HepG2 (cell line): ENCODE measurements at regions not wholly inside any gene's neighbourhood (a gene's known extent, or its start where the extent isn't known, plus 50 kb on each side); places are given as distances from the start of the nearest gene placed in this dataset.

Source experiments
- ATM ChIP-seq: fragments of 450-650 bp; IDR thresholded peaks from 2 replicates; pipeline ENCODE4 v1.7.1; 2017; ENCODE audit warnings: mild to moderate bottlenecking, borderline replicate concordance
- FIP1L1 ChIP-seq: fragments of 200-400 bp; formaldehyde crosslinking; IDR thresholded peaks from 2 replicates; pipeline ENCODE4 v1.6.1; 2018; ENCODE audit warnings: low read depth, mild to moderate bottlenecking, low read length, moderate library complexity, borderline replicate concordance; ENCODE audit not compliant: insufficient read depth
- FOXA3 ChIP-seq: IDR thresholded peaks from 2 replicates; pipeline ENCODE4 v1.6.1; 2016; ENCODE audit warnings: missing genetic modification reagents, missing compliant biosample characterization
- HIVEP1 ChIP-seq: sonication (generic); formaldehyde crosslinking; IDR thresholded peaks from 2 replicates; pipeline ENCODE4 v1.4.0; 2020; ENCODE audit warnings: mild to moderate bottlenecking, missing genetic modification reagents
- JARID2 ChIP-seq: sonication (generic); formaldehyde crosslinking; IDR thresholded peaks from 2 replicates; pipeline ENCODE4 v1.8.1; 2023; ENCODE audit warnings: missing genetic modification reagents, inconsistent platforms; ENCODE audit not compliant: insufficient replicate concordance
- KAT7 ChIP-seq: IDR thresholded peaks from 2 replicates; pipeline ENCODE4 v1.6.1; 2018; ENCODE audit warnings: borderline replicate concordance, missing compliant biosample characterization
- KLF12 ChIP-seq: sonication (generic); formaldehyde crosslinking; IDR thresholded peaks from 2 replicates; pipeline ENCODE4 v1.4.0; 2020; ENCODE audit warnings: missing genetic modification reagents, borderline replicate concordance
- MZF1 ChIP-seq: sonication (generic); formaldehyde crosslinking; IDR thresholded peaks from 2 replicates; pipeline ENCODE4 v1.8.1; 2023; ENCODE audit warnings: mild to moderate bottlenecking, missing genetic modification reagents, borderline replicate concordance
- RAD21 ChIP-seq: fragments of 450-650 bp; formaldehyde crosslinking; IDR thresholded peaks from 2 replicates; pipeline ENCODE4 v1.5.0; 2020; ENCODE audit warnings: mild to moderate bottlenecking
- SALL1 ChIP-seq: sonication (generic); formaldehyde crosslinking; IDR thresholded peaks from 2 replicates; pipeline ENCODE4 v1.8.0; 2022; ENCODE audit warnings: mild to moderate bottlenecking, missing genetic modification reagents
- SP4 ChIP-seq: sonication (generic); formaldehyde crosslinking; IDR thresholded peaks from 2 replicates; pipeline ENCODE4 v1.8.1; 2023; ENCODE audit warnings: mild to moderate bottlenecking, missing genetic modification reagents
- ZKSCAN1 ChIP-seq: fragments of 150-350 bp; IDR thresholded peaks from 2 replicates; pipeline ENCODE4 v1.6.1; 2014; ENCODE audit warnings: low read length
- ZKSCAN8 ChIP-seq: IDR thresholded peaks from 2 replicates; pipeline ENCODE4 v1.6.1; 2016; ENCODE audit warnings: borderline replicate concordance, missing genetic modification reagents, missing compliant biosample characterization
- ZNF205 ChIP-seq: IDR thresholded peaks from 2 replicates; pipeline ENCODE4 v1.6.1; 2018; ENCODE audit warnings: missing biosample characterization, missing genetic modification reagents
- ZNF367 ChIP-seq: sonication (generic); formaldehyde crosslinking; IDR thresholded peaks from 2 replicates; pipeline ENCODE4 v1.4.0; 2020; ENCODE audit warnings: missing genetic modification reagents, borderline replicate concordance
- ZNF598 ChIP-seq: sonication (generic); formaldehyde crosslinking; IDR thresholded peaks from 2 replicates; pipeline ENCODE4 v1.5.1; 2020; ENCODE audit warnings: mild to moderate bottlenecking, missing genetic modification reagents, borderline replicate concordance
- ZNF761 ChIP-seq: sonication (generic); formaldehyde crosslinking; conservative IDR thresholded peaks from 2 replicates; pipeline ENCODE4 v1.4.0; 2020; ENCODE audit warnings: mild to moderate bottlenecking, missing genetic modification reagents
- ZNF850 ChIP-seq: sonication (generic); formaldehyde crosslinking; conservative IDR thresholded peaks from 2 replicates; pipeline ENCODE4 v1.9.0; 2021; ENCODE audit warnings: mild to moderate bottlenecking, missing genetic modification reagents
- ZSCAN21 ChIP-seq: sonication (generic); formaldehyde crosslinking; IDR thresholded peaks from 2 replicates; pipeline ENCODE4 v1.8.0; 2022; ENCODE audit warnings: mild to moderate bottlenecking, missing genetic modification reagents, moderate library complexity, borderline replicate concordance
- TF ChIP-seq, protein P1 (sequence below): sonication (generic); formaldehyde crosslinking; conservative IDR thresholded peaks from 2 replicates; pipeline ENCODE4 v1.8.1; 2023; ENCODE audit warnings: missing genetic modification reagents
- TF ChIP-seq, protein P2 (sequence below): sonication (generic); formaldehyde crosslinking; IDR thresholded peaks from 2 replicates; pipeline ENCODE4 v1.5.1; 2020; ENCODE audit warnings: mild to moderate bottlenecking, missing genetic modification reagents
- TF ChIP-seq, protein P3 (sequence below): sonication (generic); formaldehyde crosslinking; conservative IDR thresholded peaks from 2 replicates; pipeline ENCODE4 v1.4.0; 2020; ENCODE audit warnings: missing genetic modification reagents
- TF ChIP-seq, protein P4 (sequence below): sonication (generic); formaldehyde crosslinking; IDR thresholded peaks from 2 replicates; pipeline ENCODE4 v1.8.0; 2022; ENCODE audit warnings: mild to moderate bottlenecking, missing genetic modification reagents; ENCODE audit not compliant: insufficient replicate concordance

DNA sequence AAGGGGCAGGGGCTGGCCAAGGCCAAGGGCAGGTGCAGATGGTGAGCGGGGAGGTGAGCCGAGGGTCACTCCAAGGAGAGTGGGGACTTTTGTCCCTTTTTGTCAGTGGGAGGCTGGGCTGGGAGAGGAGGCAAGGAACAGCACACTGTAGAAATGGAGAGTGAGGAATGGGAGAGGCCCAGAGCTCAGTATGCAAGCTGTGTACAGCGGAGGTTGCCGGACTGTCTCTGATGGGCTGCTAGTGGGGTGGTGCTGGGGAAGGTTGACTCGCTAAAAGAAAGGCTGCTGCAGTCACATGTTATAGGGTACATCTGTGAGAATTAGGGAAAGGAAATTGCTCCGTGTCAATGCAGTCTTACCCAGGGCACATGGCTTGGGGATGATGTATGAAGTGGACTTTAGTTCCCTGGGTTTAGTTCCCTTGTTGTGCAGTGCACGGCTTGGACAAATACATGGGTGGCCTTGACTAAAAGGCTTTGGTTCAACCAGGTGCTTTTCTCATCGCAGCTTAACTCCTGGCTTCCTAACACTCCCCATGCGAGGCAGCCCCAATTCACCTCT lies 57.1 kb upstream of the STX18 start (continued):
- TF ChIP-seq, protein P1, sequence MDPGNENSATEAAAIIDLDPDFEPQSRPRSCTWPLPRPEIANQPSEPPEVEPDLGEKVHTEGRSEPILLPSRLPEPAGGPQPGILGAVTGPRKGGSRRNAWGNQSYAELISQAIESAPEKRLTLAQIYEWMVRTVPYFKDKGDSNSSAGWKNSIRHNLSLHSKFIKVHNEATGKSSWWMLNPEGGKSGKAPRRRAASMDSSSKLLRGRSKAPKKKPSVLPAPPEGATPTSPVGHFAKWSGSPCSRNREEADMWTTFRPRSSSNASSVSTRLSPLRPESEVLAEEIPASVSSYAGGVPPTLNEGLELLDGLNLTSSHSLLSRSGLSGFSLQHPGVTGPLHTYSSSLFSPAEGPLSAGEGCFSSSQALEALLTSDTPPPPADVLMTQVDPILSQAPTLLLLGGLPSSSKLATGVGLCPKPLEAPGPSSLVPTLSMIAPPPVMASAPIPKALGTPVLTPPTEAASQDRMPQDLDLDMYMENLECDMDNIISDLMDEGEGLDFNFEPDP (CRISPR knock-in tag) = no peak
- TF ChIP-seq ATM (no peak), KAT7 (CRISPR knock-in tag) (0 out of 2 replicates have a peak, but pooled peaks have one; percentile 18), ZSCAN21 (CRISPR knock-in tag) (peak; percentile 79), ZNF367 (CRISPR knock-in tag) (no peak), SALL1 (CRISPR knock-in tag) (peak; percentile 93), SP4 (no peak), FOXA3 (CRISPR knock-in tag) (peak; percentile 58), ZNF761 (CRISPR knock-in tag) (no peak), ZKSCAN8 (CRISPR knock-in tag) (no peak), ZKSCAN1 (no peak), RAD21 (CRISPR knock-in tag) (0 out of 2 replicates have a peak, but pooled peaks have one; percentile 11), KLF12 (CRISPR knock-in tag) (no peak), ZNF850 (no peak), FIP1L1 (no peak), HIVEP1 (CRISPR knock-in tag) (no peak), MZF1 (CRISPR knock-in tag) (no peak), ZNF205 (CRISPR knock-in tag) (no peak), ZNF598 (CRISPR knock-in tag) (peak; percentile 25; the same call in 1 of the 2 replicates), JARID2 (CRISPR knock-in tag) (no peak)
- TF ChIP-seq, protein P2, sequence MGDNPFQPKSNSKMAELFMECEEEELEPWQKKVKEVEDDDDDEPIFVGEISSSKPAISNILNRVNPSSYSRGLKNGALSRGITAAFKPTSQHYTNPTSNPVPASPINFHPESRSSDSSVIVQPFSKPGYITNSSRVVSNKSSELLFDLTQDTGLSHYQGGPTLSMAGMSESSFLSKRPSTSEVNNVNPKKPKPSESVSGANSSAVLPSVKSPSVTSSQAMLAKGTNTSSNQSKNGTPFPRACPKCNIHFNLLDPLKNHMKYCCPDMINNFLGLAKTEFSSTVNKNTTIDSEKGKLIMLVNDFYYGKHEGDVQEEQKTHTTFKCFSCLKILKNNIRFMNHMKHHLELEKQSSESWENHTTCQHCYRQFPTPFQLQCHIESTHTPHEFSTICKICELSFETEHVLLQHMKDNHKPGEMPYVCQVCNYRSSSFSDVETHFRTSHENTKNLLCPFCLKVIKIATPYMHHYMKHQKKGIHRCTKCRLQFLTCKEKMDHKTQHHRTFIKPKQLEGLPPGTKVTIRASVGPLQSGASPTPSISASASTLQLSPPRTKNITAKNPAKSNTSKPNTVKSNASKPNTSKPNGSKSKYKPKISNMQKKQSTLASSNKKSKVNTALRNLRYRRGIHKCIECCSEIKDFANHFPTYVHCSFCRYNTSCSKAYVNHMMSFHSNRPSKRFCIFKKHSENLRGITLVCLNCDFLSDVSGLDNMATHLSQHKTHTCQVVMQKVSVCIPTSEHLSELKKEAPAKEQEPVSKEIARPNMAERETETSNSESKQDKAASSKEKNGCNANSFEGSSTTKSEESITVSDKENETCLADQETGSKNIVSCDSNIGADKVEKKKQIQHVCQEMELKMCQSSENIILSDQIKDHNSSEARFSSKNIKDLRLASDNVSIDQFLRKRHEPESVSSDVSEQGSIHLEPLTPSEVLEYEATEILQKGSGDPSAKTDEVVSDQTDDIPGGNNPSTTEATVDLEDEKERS (CRISPR knock-in tag) = no peak
- TF ChIP-seq, protein P3, sequence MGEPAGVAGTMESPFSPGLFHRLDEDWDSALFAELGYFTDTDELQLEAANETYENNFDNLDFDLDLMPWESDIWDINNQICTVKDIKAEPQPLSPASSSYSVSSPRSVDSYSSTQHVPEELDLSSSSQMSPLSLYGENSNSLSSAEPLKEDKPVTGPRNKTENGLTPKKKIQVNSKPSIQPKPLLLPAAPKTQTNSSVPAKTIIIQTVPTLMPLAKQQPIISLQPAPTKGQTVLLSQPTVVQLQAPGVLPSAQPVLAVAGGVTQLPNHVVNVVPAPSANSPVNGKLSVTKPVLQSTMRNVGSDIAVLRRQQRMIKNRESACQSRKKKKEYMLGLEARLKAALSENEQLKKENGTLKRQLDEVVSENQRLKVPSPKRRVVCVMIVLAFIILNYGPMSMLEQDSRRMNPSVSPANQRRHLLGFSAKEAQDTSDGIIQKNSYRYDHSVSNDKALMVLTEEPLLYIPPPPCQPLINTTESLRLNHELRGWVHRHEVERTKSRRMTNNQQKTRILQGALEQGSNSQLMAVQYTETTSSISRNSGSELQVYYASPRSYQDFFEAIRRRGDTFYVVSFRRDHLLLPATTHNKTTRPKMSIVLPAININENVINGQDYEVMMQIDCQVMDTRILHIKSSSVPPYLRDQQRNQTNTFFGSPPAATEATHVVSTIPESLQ (CRISPR knock-in tag) = no peak
- TF ChIP-seq, protein P4, sequence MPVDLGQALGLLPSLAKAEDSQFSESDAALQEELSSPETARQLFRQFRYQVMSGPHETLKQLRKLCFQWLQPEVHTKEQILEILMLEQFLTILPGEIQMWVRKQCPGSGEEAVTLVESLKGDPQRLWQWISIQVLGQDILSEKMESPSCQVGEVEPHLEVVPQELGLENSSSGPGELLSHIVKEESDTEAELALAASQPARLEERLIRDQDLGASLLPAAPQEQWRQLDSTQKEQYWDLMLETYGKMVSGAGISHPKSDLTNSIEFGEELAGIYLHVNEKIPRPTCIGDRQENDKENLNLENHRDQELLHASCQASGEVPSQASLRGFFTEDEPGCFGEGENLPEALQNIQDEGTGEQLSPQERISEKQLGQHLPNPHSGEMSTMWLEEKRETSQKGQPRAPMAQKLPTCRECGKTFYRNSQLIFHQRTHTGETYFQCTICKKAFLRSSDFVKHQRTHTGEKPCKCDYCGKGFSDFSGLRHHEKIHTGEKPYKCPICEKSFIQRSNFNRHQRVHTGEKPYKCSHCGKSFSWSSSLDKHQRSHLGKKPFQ (CRISPR knock-in tag) = no peak
